ENCODE measurements at regions not wholly inside any gene's neighbourhood (a gene's known extent, or its start where the extent isn't known, plus 50 kb on each side); places are given as distances from the start of the nearest gene placed in this dataset.

GRCh38 chr7:46852795-46853194 lies 729.1 kb downstream of the TNS3 start:
- H3K4me3 ChIP-seq (replicated peaks; ENCODE audit: low read depth, low read length), result no peak overlapping the region
- TF ChIP-seq CTCF (IDR thresholded peaks at IDR 0.05; ENCODE audit: low read depth, low read length, missing control alignments), result no peak
- DNase-seq (ENCODE audit: extremely low read depth, low read depth), result no peak

DNA sequence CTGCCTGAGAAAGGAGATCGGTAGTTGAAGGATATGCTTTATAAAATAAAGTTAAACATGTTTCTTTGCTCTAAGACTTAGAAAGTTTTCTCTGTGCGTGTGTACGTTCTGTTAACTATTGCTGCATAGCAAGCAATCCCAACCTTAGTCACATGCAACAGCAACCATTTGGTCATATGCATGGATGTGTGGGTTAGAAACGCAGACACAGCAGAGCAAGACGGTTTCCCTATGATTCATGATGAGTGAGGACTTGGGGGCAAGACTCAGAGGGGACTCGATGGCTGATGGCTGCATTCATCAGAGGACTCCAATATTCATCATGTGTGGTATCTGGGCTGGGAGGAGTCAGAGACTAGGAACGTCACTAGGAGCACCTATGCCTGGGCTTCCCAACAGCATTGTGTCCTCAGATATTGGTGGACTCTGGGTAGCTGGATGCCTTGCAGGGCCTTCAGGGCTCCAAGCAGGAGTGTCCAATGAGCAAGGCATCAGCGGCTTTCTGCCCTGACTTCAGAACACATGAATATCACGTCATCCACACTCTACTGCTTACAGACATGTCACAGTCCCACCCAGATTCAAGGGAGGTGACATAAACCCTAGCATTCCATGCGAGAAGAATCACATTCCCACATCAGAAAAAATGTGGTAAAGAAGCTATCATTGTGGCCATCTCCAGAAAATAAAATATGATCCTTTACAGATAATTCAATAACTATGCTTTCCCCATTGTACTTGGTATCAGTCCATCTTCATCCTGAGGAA lies 731.2 kb downstream of the TNS3 start:
- no peak for DNase-seq (ENCODE audit: extremely low read depth, low read depth)
- no peak for TF ChIP-seq CTCF (IDR thresholded peaks at IDR 0.05; ENCODE audit: low read depth, low read length, missing control alignments)
- H3K4me3 ChIP-seq (replicated peaks; ENCODE audit: low read depth, low read length), result no peak overlapping the region

DNA sequence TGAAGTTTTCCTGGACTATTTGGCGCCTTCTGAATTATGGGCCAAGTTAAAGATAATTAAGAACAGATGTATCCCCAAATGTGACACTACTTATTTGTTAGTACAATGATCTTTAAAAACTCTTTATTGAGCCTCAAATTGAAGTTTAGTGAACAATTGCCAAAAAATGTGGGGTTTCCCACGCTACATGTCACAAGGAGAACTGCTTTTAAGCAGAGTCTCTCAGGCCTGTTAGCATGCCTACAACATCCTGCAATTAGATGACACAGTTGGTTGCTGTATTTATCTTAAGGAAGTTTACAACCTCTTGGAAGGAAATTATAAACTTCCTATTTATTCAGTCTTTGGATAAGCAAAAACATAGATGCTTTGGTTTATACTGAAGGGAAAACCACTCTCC lies 733.0 kb downstream of the TNS3 start:
- no peak overlapping the region for H3K4me3 ChIP-seq (replicated peaks; ENCODE audit: low read depth, low read length)
- TF ChIP-seq CTCF (IDR thresholded peaks at IDR 0.05; ENCODE audit: low read depth, low read length, missing control alignments), result no peak
- DNase-seq (ENCODE audit: extremely low read depth, low read depth), result peak; percentile 52

- DNase-seq (ENCODE audit: extremely low read depth, low read depth), result no peak
- no peak for TF ChIP-seq CTCF (IDR thresholded peaks at IDR 0.05; ENCODE audit: low read depth, low read length, missing control alignments)
- no peak overlapping the region for H3K4me3 ChIP-seq (replicated peaks; ENCODE audit: low read depth, low read length)
These were observed 733.6 kb downstream of the TNS3 start for GRCh38 chr7:46848311-46848710.

DNA sequence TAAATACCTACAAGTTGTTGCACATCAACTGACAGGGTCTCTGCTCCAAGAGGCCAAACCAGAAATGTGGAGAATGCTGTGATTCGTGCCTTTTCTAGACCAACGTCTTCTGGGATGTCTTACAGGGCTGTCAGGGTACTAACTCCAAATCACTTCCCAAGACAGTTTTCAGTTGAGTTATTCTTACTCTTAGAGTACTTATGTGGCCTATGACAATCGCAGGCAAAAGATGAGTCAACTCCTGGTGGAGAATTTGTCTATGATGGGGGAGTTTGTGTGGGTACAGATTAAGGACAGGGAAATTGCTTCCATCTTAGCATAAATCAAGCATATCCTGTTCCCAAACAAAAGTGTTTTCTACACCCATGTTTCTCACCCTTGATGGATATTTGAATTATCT lies 734.8 kb downstream of the TNS3 start:
- DNase-seq (ENCODE audit: extremely low read depth, low read depth), result no peak
- H3K4me3 ChIP-seq (replicated peaks; ENCODE audit: low read depth, low read length), result no peak overlapping the region

GRCh38 chr7:46844486-46844885 lies 737.4 kb downstream of the TNS3 start:
- no peak for TF ChIP-seq CTCF (IDR thresholded peaks at IDR 0.05; ENCODE audit: low read depth, low read length, missing control alignments)
- H3K4me3 ChIP-seq (replicated peaks; ENCODE audit: low read depth, low read length), result no peak overlapping the region
- no peak for DNase-seq (ENCODE audit: extremely low read depth, low read depth)

More for the DNA sequence above, 734.8 kb downstream of the TNS3 start:
- no peak for TF ChIP-seq CTCF (IDR thresholded peaks at IDR 0.05; ENCODE audit: low read depth, low read length, missing control alignments)

DNA sequence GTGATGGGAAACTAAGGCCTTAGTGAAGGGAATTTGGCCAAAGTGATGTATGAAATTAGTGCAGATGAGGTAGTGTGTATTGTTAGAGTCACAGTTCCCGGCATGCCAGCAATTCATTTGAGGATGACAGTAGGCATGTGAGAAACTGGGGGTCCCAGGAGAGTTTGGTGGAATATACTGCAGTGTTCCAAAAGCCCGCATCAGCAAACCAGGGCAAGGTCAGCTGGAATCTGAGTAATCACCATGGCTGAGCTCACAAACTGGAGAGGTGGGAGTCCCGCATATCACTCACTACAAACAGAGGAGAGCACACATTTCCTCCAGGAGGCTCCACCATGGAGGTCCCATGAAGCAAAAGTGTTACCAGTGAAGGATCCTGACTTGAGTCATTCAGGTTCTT lies 740.7 kb downstream of the TNS3 start:
- H3K4me3 ChIP-seq (replicated peaks; ENCODE audit: low read depth, low read length), result no peak overlapping the region

More for the DNA sequence above, 740.7 kb downstream of the TNS3 start:
- DNase-seq (ENCODE audit: extremely low read depth, low read depth), result no peak
- no peak for TF ChIP-seq CTCF (IDR thresholded peaks at IDR 0.05; ENCODE audit: low read depth, low read length, missing control alignments)

Data from HFF-Myc (cell line).